ENCODE measurements at regions not wholly inside any gene's neighbourhood (a gene's known extent, or its start where the extent isn't known, plus 50 kb on each side); places are given as distances from the start of the nearest gene placed in this dataset.

DNA sequence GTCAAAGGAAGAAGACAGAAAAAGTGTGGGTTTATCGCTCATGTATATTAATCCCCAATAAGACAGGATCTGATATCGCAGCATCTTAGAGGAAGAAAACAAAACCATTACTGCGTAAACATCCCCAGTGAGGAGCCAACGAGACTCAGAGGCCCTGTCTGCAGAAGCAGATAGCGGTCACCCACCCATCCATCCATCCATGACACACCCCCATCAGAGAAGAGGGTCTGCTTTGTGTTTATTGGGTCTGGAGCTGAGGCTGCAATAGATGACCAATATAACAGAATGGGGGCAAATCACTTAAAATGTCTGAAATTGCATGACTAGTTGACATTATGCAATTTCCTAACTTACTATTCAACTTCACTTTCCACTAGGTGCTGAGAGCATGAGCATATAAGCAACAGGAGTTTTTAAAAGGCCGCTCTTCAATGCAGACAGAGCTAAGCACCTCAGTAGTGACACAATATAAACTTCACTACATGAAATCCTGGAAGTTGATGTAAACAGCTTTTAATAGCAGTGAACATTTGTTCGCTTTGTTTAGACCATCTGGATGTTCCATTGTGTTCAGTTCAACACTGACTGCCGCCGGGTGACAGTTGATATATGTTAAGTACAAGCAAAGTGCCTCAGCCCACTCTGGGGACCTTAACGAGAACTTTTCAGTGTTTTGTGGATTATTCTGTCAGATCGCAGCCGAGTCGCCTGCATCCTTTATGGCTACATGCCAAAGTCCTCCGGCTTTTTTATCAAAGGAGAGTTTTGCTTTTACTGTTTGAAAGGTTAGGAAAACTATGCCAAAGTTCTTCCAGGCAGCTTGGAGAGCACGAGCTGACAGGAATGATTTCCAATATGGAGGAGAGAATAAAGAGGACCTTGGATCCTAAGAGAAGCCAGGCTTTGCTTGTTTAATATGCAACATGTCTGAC lies 167.5 kb downstream of the ZNF281 start:
- Histone ChIP-seq H4K20me1 (replicated peaks; ENCODE audit: control insufficient read depth, insufficient read depth, low read length) (no peaks in the 10 kb centered on the region), H3K9me1 (ENCODE audit: control insufficient read depth, insufficient read depth, low read length) (no peaks in the 10 kb centered on the region), H3K9me3 (replicated peaks; ENCODE audit: control insufficient read depth, insufficient read depth, low read depth, low read length) (no peaks in the 10 kb centered on the region), H3K27me3 (ENCODE audit: control insufficient read depth in 2 of 2, insufficient read depth in 2 of 2, low read length in 2 of 2) (peaks cover 3 to 11% of the 10 kb centered on the region in 2 experiments; a peak in 2 of 5 replicates), H3K4me2 (ENCODE audit: insufficient read depth, low read length) (peak overlapping the region; percentile 11; the same call in 1 of the 2 replicates), H3K36me3 (ENCODE audit: control insufficient read depth, insufficient read depth, low read length) (no peaks in the 10 kb centered on the region), H3K4me1 (replicated peaks in 1 of 2; ENCODE audit: control insufficient read depth in 2 of 2, insufficient read depth in 2 of 2, low read length in 2 of 2) (peaks cover 0 to 6% of the 10 kb centered on the region in 2 experiments; a peak in 1 of 5 replicates), H3K79me2 (ENCODE audit: control insufficient read depth, insufficient read depth, low read length) (no peaks in the 10 kb centered on the region), H3K9ac (ENCODE audit: insufficient read depth in 1 of 2, low read depth in 2 of 2, low read length in 2 of 2) (no peak overlapping the region), H3K4me3 (no peak overlapping the region), H3K27ac (ENCODE audit: extremely low read depth, low read depth, low read length) (no peak overlapping the region), H2AFZ (ENCODE audit: low read depth, low read length) (peak overlapping the region; percentile 64)
- DNase-seq (ENCODE audit: extremely low read depth in 1 of 4, low spot score in 3 of 4) (no peak), ATAC-seq (peak; percentile 60), FAIRE-seq (no peak)
- WGBS (ENCODE audit: insufficient coverage, low coverage, missing lambda C conversion rate), result 13% methylated on average over 15 of the region's 15 CpGs
- in situ Hi-C loops (cut with MboI) (no loop called here), intact Hi-C loops (cut with micrococcal nuclease) (no loop called here)
- ChIA-PET CTCF (ENCODE audit: low intra/inter-chr PET ratio) (no interaction called here), POLR2A (interaction anchor here (0.6 to 1.6 kb wide), 2 partner anchors 8 to 83 kb away, joined by 3 to 5 read pairs; no protein-coding TSS in a partner anchor)
- BruUV-seq (replicated peaks), result no TSS peak
- TF ChIP-seq, protein P1, sequence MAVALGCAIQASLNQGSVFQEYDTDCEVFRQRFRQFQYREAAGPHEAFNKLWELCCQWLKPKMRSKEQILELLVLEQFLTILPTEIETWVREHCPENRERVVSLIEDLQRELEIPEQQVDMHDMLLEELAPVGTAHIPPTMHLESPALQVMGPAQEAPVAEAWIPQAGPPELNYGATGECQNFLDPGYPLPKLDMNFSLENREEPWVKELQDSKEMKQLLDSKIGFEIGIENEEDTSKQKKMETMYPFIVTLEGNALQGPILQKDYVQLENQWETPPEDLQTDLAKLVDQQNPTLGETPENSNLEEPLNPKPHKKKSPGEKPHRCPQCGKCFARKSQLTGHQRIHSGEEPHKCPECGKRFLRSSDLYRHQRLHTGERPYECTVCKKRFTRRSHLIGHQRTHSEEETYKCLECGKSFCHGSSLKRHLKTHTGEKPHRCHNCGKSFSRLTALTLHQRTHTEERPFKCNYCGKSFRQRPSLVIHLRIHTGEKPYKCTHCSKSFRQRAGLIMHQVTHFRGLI (CRISPR knock-in tag; IDR thresholded peaks at IDR 0.05), result no peak
- TF ChIP-seq CEBPB (tag; IDR thresholded peaks at IDR 0.05) (peak; percentile 76), RBM17 (IDR thresholded peaks at IDR 0.05; ENCODE audit: borderline replicate concordance, low read depth, low read length) (no peak), NR2C2 (CRISPR knock-in tag; IDR thresholded peaks at IDR 0.05) (no peak), NR2C2 (tag; IDR thresholded peaks at IDR 0.05) (0 out of 2 replicates have a peak, but pooled peaks have one; percentile 3), MEIS2 (IDR thresholded peaks at IDR 0.05; ENCODE audit: partially characterized antibody) (peak; percentile 42), ZNF75A (CRISPR knock-in tag; IDR thresholded peaks at IDR 0.05) (no peak)
- TF ChIP-seq, protein P2, sequence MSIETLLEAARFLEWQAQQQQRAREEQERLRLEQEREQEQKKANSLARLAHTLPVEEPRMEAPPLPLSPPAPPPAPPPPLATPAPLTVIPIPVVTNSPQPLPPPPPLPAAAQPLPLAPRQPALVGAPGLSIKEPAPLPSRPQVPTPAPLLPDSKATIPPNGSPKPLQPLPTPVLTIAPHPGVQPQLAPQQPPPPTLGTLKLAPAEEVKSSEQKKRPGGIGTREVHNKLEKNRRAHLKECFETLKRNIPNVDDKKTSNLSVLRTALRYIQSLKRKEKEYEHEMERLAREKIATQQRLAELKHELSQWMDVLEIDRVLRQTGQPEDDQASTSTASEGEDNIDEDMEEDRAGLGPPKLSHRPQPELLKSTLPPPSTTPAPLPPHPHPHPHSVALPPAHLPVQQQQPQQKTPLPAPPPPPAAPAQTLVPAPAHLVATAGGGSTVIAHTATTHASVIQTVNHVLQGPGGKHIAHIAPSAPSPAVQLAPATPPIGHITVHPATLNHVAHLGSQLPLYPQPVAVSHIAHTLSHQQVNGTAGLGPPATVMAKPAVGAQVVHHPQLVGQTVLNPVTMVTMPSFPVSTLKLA (conservative IDR thresholded peaks at IDR 0.05), result no peak
- TF ChIP-seq, protein P3, sequence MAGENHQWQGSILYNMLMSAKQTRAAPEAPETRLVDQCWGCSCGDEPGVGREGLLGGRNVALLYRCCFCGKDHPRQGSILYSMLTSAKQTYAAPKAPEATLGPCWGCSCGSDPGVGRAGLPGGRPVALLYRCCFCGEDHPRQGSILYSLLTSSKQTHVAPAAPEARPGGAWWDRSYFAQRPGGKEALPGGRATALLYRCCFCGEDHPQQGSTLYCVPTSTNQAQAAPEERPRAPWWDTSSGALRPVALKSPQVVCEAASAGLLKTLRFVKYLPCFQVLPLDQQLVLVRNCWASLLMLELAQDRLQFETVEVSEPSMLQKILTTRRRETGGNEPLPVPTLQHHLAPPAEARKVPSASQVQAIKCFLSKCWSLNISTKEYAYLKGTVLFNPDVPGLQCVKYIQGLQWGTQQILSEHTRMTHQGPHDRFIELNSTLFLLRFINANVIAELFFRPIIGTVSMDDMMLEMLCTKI (IDR thresholded peaks at IDR 0.05; ENCODE audit: partially characterized antibody), result no peak
- TF ChIP-seq, protein P4, sequence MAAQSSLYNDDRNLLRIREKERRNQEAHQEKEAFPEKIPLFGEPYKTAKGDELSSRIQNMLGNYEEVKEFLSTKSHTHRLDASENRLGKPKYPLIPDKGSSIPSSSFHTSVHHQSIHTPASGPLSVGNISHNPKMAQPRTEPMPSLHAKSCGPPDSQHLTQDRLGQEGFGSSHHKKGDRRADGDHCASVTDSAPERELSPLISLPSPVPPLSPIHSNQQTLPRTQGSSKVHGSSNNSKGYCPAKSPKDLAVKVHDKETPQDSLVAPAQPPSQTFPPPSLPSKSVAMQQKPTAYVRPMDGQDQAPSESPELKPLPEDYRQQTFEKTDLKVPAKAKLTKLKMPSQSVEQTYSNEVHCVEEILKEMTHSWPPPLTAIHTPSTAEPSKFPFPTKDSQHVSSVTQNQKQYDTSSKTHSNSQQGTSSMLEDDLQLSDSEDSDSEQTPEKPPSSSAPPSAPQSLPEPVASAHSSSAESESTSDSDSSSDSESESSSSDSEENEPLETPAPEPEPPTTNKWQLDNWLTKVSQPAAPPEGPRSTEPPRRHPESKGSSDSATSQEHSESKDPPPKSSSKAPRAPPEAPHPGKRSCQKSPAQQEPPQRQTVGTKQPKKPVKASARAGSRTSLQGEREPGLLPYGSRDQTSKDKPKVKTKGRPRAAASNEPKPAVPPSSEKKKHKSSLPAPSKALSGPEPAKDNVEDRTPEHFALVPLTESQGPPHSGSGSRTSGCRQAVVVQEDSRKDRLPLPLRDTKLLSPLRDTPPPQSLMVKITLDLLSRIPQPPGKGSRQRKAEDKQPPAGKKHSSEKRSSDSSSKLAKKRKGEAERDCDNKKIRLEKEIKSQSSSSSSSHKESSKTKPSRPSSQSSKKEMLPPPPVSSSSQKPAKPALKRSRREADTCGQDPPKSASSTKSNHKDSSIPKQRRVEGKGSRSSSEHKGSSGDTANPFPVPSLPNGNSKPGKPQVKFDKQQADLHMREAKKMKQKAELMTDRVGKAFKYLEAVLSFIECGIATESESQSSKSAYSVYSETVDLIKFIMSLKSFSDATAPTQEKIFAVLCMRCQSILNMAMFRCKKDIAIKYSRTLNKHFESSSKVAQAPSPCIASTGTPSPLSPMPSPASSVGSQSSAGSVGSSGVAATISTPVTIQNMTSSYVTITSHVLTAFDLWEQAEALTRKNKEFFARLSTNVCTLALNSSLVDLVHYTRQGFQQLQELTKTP (IDR thresholded peaks at IDR 0.05; ENCODE audit: low read depth in 1 of 2, partially characterized antibody in 2 of 2), result peak in 1 of 2 experiments; percentile 76
